AG04450 (cell line): ENCODE measurements at regions not wholly inside any gene's neighbourhood (a gene's known extent, or its start where the extent isn't known, plus 50 kb on each side); places are given as distances from the start of the nearest gene placed in this dataset.

Experiments
- CTCF ChIA-PET: fragments of 300-600, 350-600 bp; formaldehyde crosslinking; extraction: SDS; loops from one replicate; lab custom pipeline; 2022; ENCODE audit warnings: antibody characterized with exemption, inconsistent platforms; lab: Charles Lee
- POLR2A ChIA-PET: fragments of 350-600 bp; formaldehyde crosslinking; extraction: SDS; loops from one replicate; lab custom pipeline; 2021; ENCODE audit warnings: antibody characterized with exemption, inconsistent platforms; lab: Yijun Ruan, JAX
- DNase-seq: peaks from one replicate; pipeline ENCODE4 v3.0.0-alpha.2; 2011; ENCODE audit warnings: low read depth, low spot score
- H3K27ac ChIP-seq: one replicate; pipeline ENCODE4 v1.5.1; 2012; ENCODE audit warnings: low read depth, low read length, control low read depth
- H3K27me3 ChIP-seq: one replicate; pipeline ENCODE4 v1.6.0; 2012; ENCODE audit warnings: low read length; ENCODE audit not compliant: control insufficient read depth, insufficient read depth
- H3K4me3 ChIP-seq: 2 replicates; pipeline ENCODE4 v1.5.1; 2011; ENCODE audit warnings: mild to moderate bottlenecking, low read depth, low read length, control low read depth
- H3K9me3 ChIP-seq: 2 replicates; pipeline ENCODE4 v1.5.1; 2012; ENCODE audit warnings: low read length; ENCODE audit not compliant: control insufficient read depth, insufficient read depth
- CTCF ChIP-seq: IDR thresholded peaks from 2 replicates; pipeline ENCODE4 v1.5.1; 2011; ENCODE audit warnings: low read depth, low read length, control low read depth, inconsistent platforms

GRCh38 chr12:124398578-124399227 is 103.8 kb downstream of the RFLNA start:
- H3K4me3 ChIP-seq, result no peak overlapping the region
- CTCF ChIA-PET, result interaction anchor here (0.9 to 2.4 kb wide), 10 partner anchors 9 to 377 kb away, joined by 3 to 17 read pairs (median 4); no protein-coding TSS in a partner anchor
- POLR2A ChIA-PET, result interaction anchor here (2.1 kb wide), 1 partner anchor 10 kb away, joined by 6 read pairs; no protein-coding TSS in a partner anchor
- H3K9me3 ChIP-seq, result no peaks in the 10 kb centered on the region; the same call in 1 of the 2 replicates
- peak; percentile 6; the same call in 1 of the 2 replicates for TF ChIP-seq CTCF
- H3K27ac ChIP-seq, result no peak overlapping the region
- H3K27me3 ChIP-seq, result no peaks in the 10 kb centered on the region
- no peak for DNase-seq

GRCh38 chr12:124397807-124398577 is 103.1 kb downstream of the RFLNA start:
- DNase-seq, result no peak
- no peak for TF ChIP-seq CTCF
- Histone ChIP-seq H3K4me3 (no peak overlapping the region), H3K27ac (no peak overlapping the region), H3K9me3 (no peaks in the 10 kb centered on the region; the same call in 1 of the 2 replicates), H3K27me3 (no peaks in the 10 kb centered on the region)
- POLR2A ChIA-PET, result interaction anchor here (2.1 kb wide), 1 partner anchor 9 kb away, joined by 6 read pairs; no protein-coding TSS in a partner anchor
- CTCF ChIA-PET, result interaction anchor here (0.9 to 2.4 kb wide), 7 partner anchors 8 to 378 kb away, joined by 3 to 17 read pairs (median 5); no protein-coding TSS in a partner anchor

GRCh38 chr12:124397399-124397679 is 102.4 kb downstream of the RFLNA start:
- no peak overlapping the region for H3K27ac ChIP-seq
- no peaks in the 10 kb centered on the region; the same call in 1 of the 2 replicates for H3K9me3 ChIP-seq
- CTCF ChIA-PET, result interaction anchor here (0.9 to 2.4 kb wide), 3 partner anchors 10 to 379 kb away, joined by 3 to 17 read pairs (median 3); no protein-coding TSS in a partner anchor
- POLR2A ChIA-PET, result no interaction called here
- no peak for DNase-seq
- H3K27me3 ChIP-seq, result no peaks in the 10 kb centered on the region
- no peak for TF ChIP-seq CTCF
- H3K4me3 ChIP-seq, result no peak overlapping the region

- Histone ChIP-seq H3K27me3 (no peaks in the 10 kb centered on the region), H3K4me3 (no peak overlapping the region), H3K9me3 (no peaks in the 10 kb centered on the region; the same call in 1 of the 2 replicates), H3K27ac (no peak overlapping the region)
- TF ChIP-seq CTCF, result no peak
- no peak for DNase-seq
- CTCF ChIA-PET, result no interaction called here
- POLR2A ChIA-PET, result interaction anchor here (1.0 kb wide), 1 partner anchor 47 kb away, joined by 3 read pairs; no protein-coding TSS in a partner anchor
These were observed 101.9 kb downstream of the RFLNA start for GRCh38 chr12:124396544-124397398.
